ENCODE measurements at regions not wholly inside any gene's neighbourhood (a gene's known extent, or its start where the extent isn't known, plus 50 kb on each side); places are given as distances from the start of the nearest gene placed in this dataset.

- ATAC-seq = no peak
- no peak for TF ChIP-seq ZC3H10 (CRISPR knock-in tag; IDR thresholded peaks at IDR 0.05)
- TF ChIP-seq RARB (CRISPR knock-in tag; IDR thresholded peaks at IDR 0.05) = no peak
Measured at GRCh38 chr3:106830334-106830733, 546.9 kb upstream of the CCDC54 start.

- no peak for ATAC-seq
- TF ChIP-seq OSR1 (CRISPR knock-in tag; IDR thresholded peaks at IDR 0.05) = no peak
- no peak for TF ChIP-seq ZNF70 (CRISPR knock-in tag; IDR thresholded peaks at IDR 0.05)
- no peak for TF ChIP-seq PPARA (CRISPR knock-in tag; IDR thresholded peaks at IDR 0.05; ENCODE audit: borderline replicate concordance)
- no peak for TF ChIP-seq CSDC2 (CRISPR knock-in tag; IDR thresholded peaks at IDR 0.05)
- TF ChIP-seq GLIS3 (CRISPR knock-in tag; IDR thresholded peaks at IDR 0.05) = no peak
- no peak for TF ChIP-seq SNAI2 (CRISPR knock-in tag; IDR thresholded peaks at IDR 0.05)
- TF ChIP-seq BACH2 (CRISPR knock-in tag; IDR thresholded peaks at IDR 0.05; ENCODE audit: borderline replicate concordance) = no peak
- no peak for TF ChIP-seq ZC3H10 (CRISPR knock-in tag; IDR thresholded peaks at IDR 0.05)
- no peak for TF ChIP-seq TCF4 (CRISPR knock-in tag; IDR thresholded peaks at IDR 0.05; ENCODE audit: borderline replicate concordance)
- no peak for TF ChIP-seq TSHZ2 (CRISPR knock-in tag; IDR thresholded peaks at IDR 0.05)
- TF ChIP-seq ZNF565 (CRISPR knock-in tag; conservative IDR thresholded peaks at IDR 0.05; ENCODE audit: low read depth) = no peak
- no peak for TF ChIP-seq RARB (CRISPR knock-in tag; IDR thresholded peaks at IDR 0.05)
- no peak for TF ChIP-seq PATZ1 (CRISPR knock-in tag; IDR thresholded peaks at IDR 0.05; ENCODE audit: borderline replicate concordance)
- TF ChIP-seq ISL1 (CRISPR knock-in tag; IDR thresholded peaks at IDR 0.05) = no peak
- TF ChIP-seq, protein P1, sequence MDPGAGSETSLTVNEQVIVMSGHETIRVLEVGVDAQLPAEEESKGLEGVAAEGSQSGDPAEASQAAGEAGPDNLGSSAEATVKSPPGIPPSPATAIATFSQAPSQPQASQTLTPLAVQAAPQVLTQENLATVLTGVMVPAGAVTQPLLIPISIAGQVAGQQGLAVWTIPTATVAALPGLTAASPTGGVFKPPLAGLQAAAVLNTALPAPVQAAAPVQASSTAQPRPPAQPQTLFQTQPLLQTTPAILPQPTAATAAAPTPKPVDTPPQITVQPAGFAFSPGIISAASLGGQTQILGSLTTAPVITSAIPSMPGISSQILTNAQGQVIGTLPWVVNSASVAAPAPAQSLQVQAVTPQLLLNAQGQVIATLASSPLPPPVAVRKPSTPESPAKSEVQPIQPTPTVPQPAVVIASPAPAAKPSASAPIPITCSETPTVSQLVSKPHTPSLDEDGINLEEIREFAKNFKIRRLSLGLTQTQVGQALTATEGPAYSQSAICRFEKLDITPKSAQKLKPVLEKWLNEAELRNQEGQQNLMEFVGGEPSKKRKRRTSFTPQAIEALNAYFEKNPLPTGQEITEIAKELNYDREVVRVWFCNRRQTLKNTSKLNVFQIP (CRISPR knock-in tag; IDR thresholded peaks at IDR 0.05; ENCODE audit: borderline replicate concordance, low read depth) = no peak
- TF ChIP-seq ZFP30 (CRISPR knock-in tag; IDR thresholded peaks at IDR 0.05) = no peak
Measured at GRCh38 chr3:106836906-106837305, 540.3 kb upstream of the CCDC54 start.

GRCh38 chr3:106837616-106838015, 539.6 kb upstream of the CCDC54 start:
- TF ChIP-seq ZFP30 (CRISPR knock-in tag; IDR thresholded peaks at IDR 0.05) = no peak
- TF ChIP-seq ZNF8 (CRISPR knock-in tag; IDR thresholded peaks at IDR 0.05) = no peak
- TF ChIP-seq CSDC2 (CRISPR knock-in tag; IDR thresholded peaks at IDR 0.05) = no peak
- no peak for TF ChIP-seq PPARA (CRISPR knock-in tag; IDR thresholded peaks at IDR 0.05; ENCODE audit: borderline replicate concordance)
- no peak for TF ChIP-seq ZNF565 (CRISPR knock-in tag; conservative IDR thresholded peaks at IDR 0.05; ENCODE audit: low read depth)
- no peak for TF ChIP-seq ZFP3 (CRISPR knock-in tag; IDR thresholded peaks at IDR 0.05)
- no peak for TF ChIP-seq CSRNP3 (CRISPR knock-in tag; IDR thresholded peaks at IDR 0.05)
- TF ChIP-seq ARNTL (CRISPR knock-in tag; IDR thresholded peaks at IDR 0.05; ENCODE audit: borderline replicate concordance, low read depth) = no peak
- no peak for TF ChIP-seq GLIS3 (CRISPR knock-in tag; IDR thresholded peaks at IDR 0.05)
- TF ChIP-seq ZC3H10 (CRISPR knock-in tag; IDR thresholded peaks at IDR 0.05) = no peak
- no peak for TF ChIP-seq RARB (CRISPR knock-in tag; IDR thresholded peaks at IDR 0.05)
- TF ChIP-seq OSR1 (CRISPR knock-in tag; IDR thresholded peaks at IDR 0.05) = no peak
- TF ChIP-seq BACH2 (CRISPR knock-in tag; IDR thresholded peaks at IDR 0.05; ENCODE audit: borderline replicate concordance) = no peak
- no peak for TF ChIP-seq PATZ1 (CRISPR knock-in tag; IDR thresholded peaks at IDR 0.05; ENCODE audit: borderline replicate concordance)
- ATAC-seq = no peak

Measured in SK-N-SH treated with all-trans-retinoic acid at 6 μM for 48 hours (cell line).